ENCODE measurements at regions not wholly inside any gene's neighbourhood (a gene's known extent, or its start where the extent isn't known, plus 50 kb on each side); places are given as distances from the start of the nearest gene placed in this dataset.

- Histone ChIP-seq H3K27ac (no peak overlapping the region), H3K4me1 (no peaks in the 10 kb centered on the region), H3K27me3 (no peaks in the 10 kb centered on the region), H3K4me3 (no peak overlapping the region), H3K9me3 (peaks cover 0 to 4% (median 0%) of the 10 kb centered on the region in 12 donors), H3K36me3 (no peaks in the 10 kb centered on the region)
- ATAC-seq (no peak), DNase-seq (no peak)
- TF ChIP-seq CTCF (IDR thresholded peaks at IDR 0.05), result no peak
- no peak for TF ChIP-seq POLR2A (IDR thresholded peaks at IDR 0.05)
- intact Hi-C loops (cut with DNase I), result no loop called here
- 82 to 89% (median 86%) methylated on average over 2 of the region's 2 CpGs for WGBS, 4 donors
Measured at GRCh38 chr6:23435126-23435525, 690.9 kb upstream of the NRSN1 start.

- H3K9me3 ChIP-seq, result no peaks in the 10 kb centered on the region
- H3K4me3 ChIP-seq, result no peak overlapping the region
- H3K27me3 ChIP-seq, result no peaks in the 10 kb centered on the region
- no peak for TF ChIP-seq CTCF (IDR thresholded peaks at IDR 0.05)
- TF ChIP-seq POLR2A (IDR thresholded peaks at IDR 0.05), result no peak
- H3K27ac ChIP-seq, result no peak overlapping the region
- intact Hi-C loops (cut with DNase I), result no loop called here
- H3K4me1 ChIP-seq, result no peaks in the 10 kb centered on the region
- no peak for DNase-seq
- H3K36me3 ChIP-seq, result no peaks in the 10 kb centered on the region
- 91 to 97% (median 97%) methylated on average over 1 of the region's 1 CpG for WGBS, 4 donors
- ATAC-seq, result no peak
Measured at GRCh38 chr6:23435798-23436197, 690.2 kb upstream of the NRSN1 start.

GRCh38 chr6:23441808-23442461 lies 684.1 kb upstream of the NRSN1 start:
- ATAC-seq, result no peak

More at GRCh38 chr6:23441808-23442461, 684.1 kb upstream of the NRSN1 start:
- intact Hi-C loops (cut with DNase I), result loop anchor here in 5 of 10 donors (10.0 kb wide), 2 partner anchors 517 to 1847 kb away; partner anchors contain the start of gene SOX4 (in 4 of the 5)
- no peak for TF ChIP-seq CTCF (IDR thresholded peaks at IDR 0.05)
- TF ChIP-seq POLR2A (IDR thresholded peaks at IDR 0.05), result no peak
- Histone ChIP-seq H3K4me3 (no peak overlapping the region), H3K4me1 (peaks cover 0 to 21% (median 14%) of the 10 kb centered on the region in 12 donors), H3K36me3 (no peaks in the 10 kb centered on the region), H3K27ac (no peak overlapping the region), H3K27me3 (no peaks in the 10 kb centered on the region), H3K9me3 (no peaks in the 10 kb centered on the region)
- WGBS, 4 donors, result 89 to 96% (median 92%) methylated on average over 3 of the region's 3 CpGs
- no peak for DNase-seq
